HEK293 (cell line): ENCODE measurements at regions not wholly inside any gene's neighbourhood (a gene's known extent, or its start where the extent isn't known, plus 50 kb on each side); places are given as distances from the start of the nearest gene placed in this dataset.

Experiments
- CTCF ChIA-PET: fragments of 350-600 bp; formaldehyde crosslinking; extraction: SDS; loops from one replicate; lab custom pipeline; 2021; ENCODE audit warnings: antibody characterized with exemption; lab: Yijun Ruan, JAX
- POLR2A ChIA-PET: fragments of 300-600 bp; formaldehyde crosslinking; extraction: SDS; loops from one replicate; lab custom pipeline; 2020; ENCODE audit warnings: antibody characterized with exemption, inconsistent platforms; lab: Yijun Ruan, JAX
- H3K27ac ChIP-seq: fragments of 200-500 bp; sonication (Bioruptor generic); 2 replicates; pipeline ENCODE4 v1.5.1; 2014; ENCODE audit warnings: low read depth, low read length, control low read depth, inconsistent platforms; ENCODE audit errors: extremely low read depth
- H3K36me3 ChIP-seq, 2 experiments: fragments of 200-500 bp in 1 of 2; sonication (Bioruptor generic) in 1 of 2; 1 replicate in 1 of 2; 2 replicates in 1 of 2; pipeline ENCODE4 v1.5.1; 2014 to 2017; ENCODE audit warnings: inconsistent platforms in 2 of 2, low read length in 2 of 2; ENCODE audit not compliant: control insufficient read depth in 2 of 2, insufficient read depth in 1 of 2
- H3K4me1 ChIP-seq: fragments of 200-500 bp; sonication (Bioruptor generic); 2 replicates; pipeline ENCODE4 v1.5.1; 2014; ENCODE audit warnings: mild to moderate bottlenecking, low read length, inconsistent platforms; ENCODE audit not compliant: control insufficient read depth, insufficient read depth
- H3K4me3 ChIP-seq: 2 replicates; pipeline ENCODE4 v1.5.1; 2011; ENCODE audit warnings: low read depth, mild to moderate bottlenecking, control low read depth, low read length, moderate library complexity
- H3K9me3 ChIP-seq: fragments of 200-500 bp; sonication (Bioruptor generic); 2 replicates; pipeline ENCODE4 v1.5.1; 2014; ENCODE audit warnings: low read depth, low read length, inconsistent platforms; ENCODE audit not compliant: control insufficient read depth, insufficient read depth
- EGR2 ChIP-seq: fragments of 450-650 bp; formaldehyde crosslinking; IDR thresholded peaks from 2 replicates; pipeline ENCODE4 v1.5.1; 2016; ENCODE audit warnings: low read depth, missing biosample characterization, missing genetic modification characterization
- GLIS1 ChIP-seq: fragments of 450-650 bp; formaldehyde crosslinking; IDR thresholded peaks from 2 replicates; pipeline ENCODE4 v1.5.1; 2016; ENCODE audit warnings: missing biosample characterization, missing genetic modification characterization
- MZF1 ChIP-seq: fragments of 450-650 bp; formaldehyde crosslinking; IDR thresholded peaks from 2 replicates; pipeline ENCODE4 v1.5.1; 2017; ENCODE audit warnings: missing biosample characterization, missing genetic modification characterization, borderline replicate concordance
- ZBTB21 ChIP-seq: fragments of 450-650 bp; formaldehyde crosslinking; IDR thresholded peaks from 2 replicates; pipeline ENCODE4 v1.5.1; 2017; ENCODE audit warnings: missing biosample characterization, missing genetic modification characterization
- ZBTB6 ChIP-seq: fragments of 450-650 bp; formaldehyde crosslinking; IDR thresholded peaks from 2 replicates; pipeline ENCODE4 v1.5.1; 2017; ENCODE audit warnings: missing biosample characterization, missing genetic modification characterization
- ZEB2 ChIP-seq: fragments of 450-650 bp; formaldehyde crosslinking; IDR thresholded peaks from 2 replicates; pipeline ENCODE4 v1.5.1; 2016; ENCODE audit warnings: missing biosample characterization, missing genetic modification characterization
- ZNF121 ChIP-seq: fragments of 450-650 bp; formaldehyde crosslinking; IDR thresholded peaks from 2 replicates; pipeline ENCODE4 v1.5.1; 2016; ENCODE audit warnings: missing biosample characterization, missing genetic modification characterization
- ZNF16 ChIP-seq: fragments of 450-650 bp; formaldehyde crosslinking; IDR thresholded peaks from 2 replicates; pipeline ENCODE4 v1.5.1; 2016; ENCODE audit warnings: low read depth, missing biosample characterization, missing genetic modification characterization
- ZNF274 ChIP-seq, 2 experiments: fragments of 200-500 bp in 1 of 2; fragments of 450-650 bp in 1 of 2; sonication (Bioruptor generic) in 1 of 2; formaldehyde crosslinking in 1 of 2; IDR thresholded peaks; 2 replicates each; pipeline versions ENCODE4 v1.5.1 to v1.6.1; 2014 to 2016; ENCODE audit warnings: borderline replicate concordance in 1 of 2, inconsistent platforms in 1 of 2, low read length in 1 of 2, missing biosample characterization in 1 of 2, missing genetic modification characterization in 1 of 2
- ZNF302 ChIP-seq: fragments of 450-650 bp; formaldehyde crosslinking; IDR thresholded peaks from 2 replicates; pipeline ENCODE4 v1.5.1; 2016; ENCODE audit warnings: missing biosample characterization, missing genetic modification characterization, low read depth
- ZNF311 ChIP-seq: fragments of 450-650 bp; formaldehyde crosslinking; IDR thresholded peaks from 2 replicates; pipeline ENCODE4 v1.5.1; 2017; ENCODE audit warnings: missing biosample characterization, missing genetic modification characterization, borderline replicate concordance
- ZNF433 ChIP-seq: fragments of 450-650 bp; formaldehyde crosslinking; IDR thresholded peaks from 2 replicates; pipeline ENCODE4 v1.5.1; 2016; ENCODE audit warnings: missing biosample characterization, missing genetic modification characterization, low read depth
- ZNF521 ChIP-seq: fragments of 450-650 bp; formaldehyde crosslinking; IDR thresholded peaks from 2 replicates; pipeline ENCODE4 v1.5.1; 2017; ENCODE audit warnings: missing biosample characterization, mild to moderate bottlenecking, missing genetic modification characterization
- ZNF560 ChIP-seq: fragments of 450-650 bp; formaldehyde crosslinking; IDR thresholded peaks from 2 replicates; pipeline ENCODE4 v1.5.1; 2017; ENCODE audit warnings: missing biosample characterization, missing genetic modification characterization, borderline replicate concordance
- ZNF571 ChIP-seq: fragments of 450-650 bp; formaldehyde crosslinking; IDR thresholded peaks from 2 replicates; pipeline ENCODE4 v1.5.0; 2017; ENCODE audit warnings: missing biosample characterization, missing genetic modification characterization
- ZNF626 ChIP-seq: fragments of 450-650 bp; sonication (Bioruptor Pico); formaldehyde crosslinking; IDR thresholded peaks from 2 replicates; pipeline ENCODE4 v1.5.1; 2018; ENCODE audit warnings: missing biosample characterization, missing genetic modification characterization, inconsistent platforms
- TF ChIP-seq, protein P1 (sequence below): fragments of 450-650 bp; formaldehyde crosslinking; IDR thresholded peaks from 2 replicates; pipeline ENCODE4 v1.5.1; 2016; ENCODE audit warnings: missing biosample characterization, missing genetic modification characterization, borderline replicate concordance
- TF ChIP-seq, protein P2 (sequence below): fragments of 450-650 bp; formaldehyde crosslinking; conservative IDR thresholded peaks from 2 replicates; pipeline ENCODE4 v1.5.1; 2016; ENCODE audit warnings: low read depth, missing biosample characterization, missing genetic modification characterization
- TF ChIP-seq, protein P3 (sequence below): fragments of 450-650 bp; formaldehyde crosslinking; IDR thresholded peaks from 2 replicates; pipeline ENCODE4 v1.5.1; 2016; ENCODE audit warnings: missing biosample characterization, missing genetic modification characterization

- no peaks in the 10 kb centered on the region for H3K36me3 ChIP-seq
- H3K27ac ChIP-seq: no peak overlapping the region
- ChIA-PET POLR2A (no interaction called here), CTCF (no interaction called here)
- TF ChIP-seq ZNF521 (tag by site-specific recombination) (no peak), ZNF433 (tag by site-specific recombination) (no peak), EGR2 (tag by site-specific recombination) (no peak), ZNF560 (tag by site-specific recombination) (no peak), ZNF274 (IDR thresholded peaks at IDR 0.05; ENCODE audit: low read length) (no peak), ZNF274 (tag by site-specific recombination; IDR thresholded peaks at IDR 0.05; ENCODE audit: borderline replicate concordance) (no peak), ZBTB21 (tag by site-specific recombination) (no peak), ZBTB6 (no peak), ZNF302 (tag by site-specific recombination) (no peak), MZF1 (no peak), ZNF571 (tag by site-specific recombination) (no peak), ZNF626 (tag by site-specific recombination) (no peak), ZNF311 (tag by site-specific recombination) (no peak), ZEB2 (tag by site-specific recombination) (no peak), ZNF16 (tag by site-specific recombination) (no peak), GLIS1 (tag by site-specific recombination) (no peak), ZNF121 (tag by site-specific recombination) (no peak)
- TF ChIP-seq, protein P1, sequence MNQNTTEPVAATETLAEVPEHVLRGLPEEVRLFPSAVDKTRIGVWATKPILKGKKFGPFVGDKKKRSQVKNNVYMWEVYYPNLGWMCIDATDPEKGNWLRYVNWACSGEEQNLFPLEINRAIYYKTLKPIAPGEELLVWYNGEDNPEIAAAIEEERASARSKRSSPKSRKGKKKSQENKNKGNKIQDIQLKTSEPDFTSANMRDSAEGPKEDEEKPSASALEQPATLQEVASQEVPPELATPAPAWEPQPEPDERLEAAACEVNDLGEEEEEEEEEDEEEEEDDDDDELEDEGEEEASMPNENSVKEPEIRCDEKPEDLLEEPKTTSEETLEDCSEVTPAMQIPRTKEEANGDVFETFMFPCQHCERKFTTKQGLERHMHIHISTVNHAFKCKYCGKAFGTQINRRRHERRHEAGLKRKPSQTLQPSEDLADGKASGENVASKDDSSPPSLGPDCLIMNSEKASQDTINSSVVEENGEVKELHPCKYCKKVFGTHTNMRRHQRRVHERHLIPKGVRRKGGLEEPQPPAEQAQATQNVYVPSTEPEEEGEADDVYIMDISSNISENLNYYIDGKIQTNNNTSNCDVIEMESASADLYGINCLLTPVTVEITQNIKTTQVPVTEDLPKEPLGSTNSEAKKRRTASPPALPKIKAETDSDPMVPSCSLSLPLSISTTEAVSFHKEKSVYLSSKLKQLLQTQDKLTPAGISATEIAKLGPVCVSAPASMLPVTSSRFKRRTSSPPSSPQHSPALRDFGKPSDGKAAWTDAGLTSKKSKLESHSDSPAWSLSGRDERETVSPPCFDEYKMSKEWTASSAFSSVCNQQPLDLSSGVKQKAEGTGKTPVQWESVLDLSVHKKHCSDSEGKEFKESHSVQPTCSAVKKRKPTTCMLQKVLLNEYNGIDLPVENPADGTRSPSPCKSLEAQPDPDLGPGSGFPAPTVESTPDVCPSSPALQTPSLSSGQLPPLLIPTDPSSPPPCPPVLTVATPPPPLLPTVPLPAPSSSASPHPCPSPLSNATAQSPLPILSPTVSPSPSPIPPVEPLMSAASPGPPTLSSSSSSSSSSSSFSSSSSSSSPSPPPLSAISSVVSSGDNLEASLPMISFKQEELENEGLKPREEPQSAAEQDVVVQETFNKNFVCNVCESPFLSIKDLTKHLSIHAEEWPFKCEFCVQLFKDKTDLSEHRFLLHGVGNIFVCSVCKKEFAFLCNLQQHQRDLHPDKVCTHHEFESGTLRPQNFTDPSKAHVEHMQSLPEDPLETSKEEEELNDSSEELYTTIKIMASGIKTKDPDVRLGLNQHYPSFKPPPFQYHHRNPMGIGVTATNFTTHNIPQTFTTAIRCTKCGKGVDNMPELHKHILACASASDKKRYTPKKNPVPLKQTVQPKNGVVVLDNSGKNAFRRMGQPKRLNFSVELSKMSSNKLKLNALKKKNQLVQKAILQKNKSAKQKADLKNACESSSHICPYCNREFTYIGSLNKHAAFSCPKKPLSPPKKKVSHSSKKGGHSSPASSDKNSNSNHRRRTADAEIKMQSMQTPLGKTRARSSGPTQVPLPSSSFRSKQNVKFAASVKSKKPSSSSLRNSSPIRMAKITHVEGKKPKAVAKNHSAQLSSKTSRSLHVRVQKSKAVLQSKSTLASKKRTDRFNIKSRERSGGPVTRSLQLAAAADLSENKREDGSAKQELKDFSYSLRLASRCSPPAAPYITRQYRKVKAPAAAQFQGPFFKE (tag by site-specific recombination): no peak
- TF ChIP-seq, protein P2, sequence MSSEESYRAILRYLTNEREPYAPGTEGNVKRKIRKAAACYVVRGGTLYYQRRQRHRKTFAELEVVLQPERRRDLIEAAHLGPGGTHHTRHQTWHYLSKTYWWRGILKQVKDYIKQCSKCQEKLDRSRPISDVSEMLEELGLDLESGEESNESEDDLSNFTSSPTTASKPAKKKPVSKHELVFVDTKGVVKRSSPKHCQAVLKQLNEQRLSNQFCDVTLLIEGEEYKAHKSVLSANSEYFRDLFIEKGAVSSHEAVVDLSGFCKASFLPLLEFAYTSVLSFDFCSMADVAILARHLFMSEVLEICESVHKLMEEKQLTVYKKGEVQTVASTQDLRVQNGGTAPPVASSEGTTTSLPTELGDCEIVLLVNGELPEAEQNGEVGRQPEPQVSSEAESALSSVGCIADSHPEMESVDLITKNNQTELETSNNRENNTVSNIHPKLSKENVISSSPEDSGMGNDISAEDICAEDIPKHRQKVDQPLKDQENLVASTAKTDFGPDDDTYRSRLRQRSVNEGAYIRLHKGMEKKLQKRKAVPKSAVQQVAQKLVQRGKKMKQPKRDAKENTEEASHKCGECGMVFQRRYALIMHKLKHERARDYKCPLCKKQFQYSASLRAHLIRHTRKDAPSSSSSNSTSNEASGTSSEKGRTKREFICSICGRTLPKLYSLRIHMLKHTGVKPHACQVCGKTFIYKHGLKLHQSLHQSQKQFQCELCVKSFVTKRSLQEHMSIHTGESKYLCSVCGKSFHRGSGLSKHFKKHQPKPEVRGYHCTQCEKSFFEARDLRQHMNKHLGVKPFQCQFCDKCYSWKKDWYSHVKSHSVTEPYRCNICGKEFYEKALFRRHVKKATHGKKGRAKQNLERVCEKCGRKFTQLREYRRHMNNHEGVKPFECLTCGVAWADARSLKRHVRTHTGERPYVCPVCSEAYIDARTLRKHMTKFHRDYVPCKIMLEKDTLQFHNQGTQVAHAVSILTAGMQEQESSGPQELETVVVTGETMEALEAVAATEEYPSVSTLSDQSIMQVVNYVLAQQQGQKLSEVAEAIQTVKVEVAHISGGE: no peak
- TF ChIP-seq, protein P3, sequence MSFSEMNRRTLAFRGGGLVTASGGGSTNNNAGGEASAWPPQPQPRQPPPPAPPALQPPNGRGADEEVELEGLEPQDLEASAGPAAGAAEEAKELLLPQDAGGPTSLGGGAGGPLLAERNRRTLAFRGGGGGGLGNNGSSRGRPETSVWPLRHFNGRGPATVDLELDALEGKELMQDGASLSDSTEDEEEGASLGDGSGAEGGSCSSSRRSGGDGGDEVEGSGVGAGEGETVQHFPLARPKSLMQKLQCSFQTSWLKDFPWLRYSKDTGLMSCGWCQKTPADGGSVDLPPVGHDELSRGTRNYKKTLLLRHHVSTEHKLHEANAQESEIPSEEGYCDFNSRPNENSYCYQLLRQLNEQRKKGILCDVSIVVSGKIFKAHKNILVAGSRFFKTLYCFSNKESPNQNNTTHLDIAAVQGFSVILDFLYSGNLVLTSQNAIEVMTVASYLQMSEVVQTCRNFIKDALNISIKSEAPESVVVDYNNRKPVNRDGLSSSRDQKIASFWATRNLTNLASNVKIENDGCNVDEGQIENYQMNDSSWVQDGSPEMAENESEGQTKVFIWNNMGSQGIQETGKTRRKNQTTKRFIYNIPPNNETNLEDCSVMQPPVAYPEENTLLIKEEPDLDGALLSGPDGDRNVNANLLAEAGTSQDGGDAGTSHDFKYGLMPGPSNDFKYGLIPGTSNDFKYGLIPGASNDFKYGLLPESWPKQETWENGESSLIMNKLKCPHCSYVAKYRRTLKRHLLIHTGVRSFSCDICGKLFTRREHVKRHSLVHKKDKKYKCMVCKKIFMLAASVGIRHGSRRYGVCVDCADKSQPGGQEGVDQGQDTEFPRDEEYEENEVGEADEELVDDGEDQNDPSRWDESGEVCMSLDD (tag by site-specific recombination): no peak
- H3K4me3 ChIP-seq: no peak overlapping the region
- no peaks in the 10 kb centered on the region for H3K9me3 ChIP-seq
- H3K4me1 ChIP-seq: no peaks in the 10 kb centered on the region
Measured at GRCh38 chr12:127660961-127661360, 606.0 kb upstream of the TMEM132C start.
